Astrocyte of the cerebellum (primary cell): ENCODE measurements at regions not wholly inside any gene's neighbourhood (a gene's known extent, or its start where the extent isn't known, plus 50 kb on each side); places are given as distances from the start of the nearest gene placed in this dataset.

Source experiments
- DNase-seq: peaks from one replicate; pipeline ENCODE4 v3.0.0-alpha.2; 2011; ENCODE audit warnings: low read depth
- H3K4me3 ChIP-seq: 2 replicates; pipeline ENCODE4 v1.5.1; 2011; ENCODE audit warnings: mild to moderate bottlenecking, low read depth, low read length, moderate library complexity
- in situ Hi-C: cut with HindIII; loops from 2 replicates; pipeline ENCODE4 v1.10.0; 2017; ENCODE audit warnings: low sequenced_read_pairs
- TF ChIP-seq, protein P1 (sequence below): IDR thresholded peaks from 2 replicates; pipeline ENCODE4 v1.5.1; 2012; ENCODE audit warnings: low read length, low read depth, moderate library complexity, mild to moderate bottlenecking; ENCODE audit errors: missing control alignments

GRCh38 chr5:133781436-133782225 lies 169.3 kb upstream of the FSTL4 start:
- TF ChIP-seq, protein P1, sequence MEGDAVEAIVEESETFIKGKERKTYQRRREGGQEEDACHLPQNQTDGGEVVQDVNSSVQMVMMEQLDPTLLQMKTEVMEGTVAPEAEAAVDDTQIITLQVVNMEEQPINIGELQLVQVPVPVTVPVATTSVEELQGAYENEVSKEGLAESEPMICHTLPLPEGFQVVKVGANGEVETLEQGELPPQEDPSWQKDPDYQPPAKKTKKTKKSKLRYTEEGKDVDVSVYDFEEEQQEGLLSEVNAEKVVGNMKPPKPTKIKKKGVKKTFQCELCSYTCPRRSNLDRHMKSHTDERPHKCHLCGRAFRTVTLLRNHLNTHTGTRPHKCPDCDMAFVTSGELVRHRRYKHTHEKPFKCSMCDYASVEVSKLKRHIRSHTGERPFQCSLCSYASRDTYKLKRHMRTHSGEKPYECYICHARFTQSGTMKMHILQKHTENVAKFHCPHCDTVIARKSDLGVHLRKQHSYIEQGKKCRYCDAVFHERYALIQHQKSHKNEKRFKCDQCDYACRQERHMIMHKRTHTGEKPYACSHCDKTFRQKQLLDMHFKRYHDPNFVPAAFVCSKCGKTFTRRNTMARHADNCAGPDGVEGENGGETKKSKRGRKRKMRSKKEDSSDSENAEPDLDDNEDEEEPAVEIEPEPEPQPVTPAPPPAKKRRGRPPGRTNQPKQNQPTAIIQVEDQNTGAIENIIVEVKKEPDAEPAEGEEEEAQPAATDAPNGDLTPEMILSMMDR = no peak
- H3K4me3 ChIP-seq = no peak overlapping the region
- in situ Hi-C loops = no loop called here
- no peak for DNase-seq

DNA sequence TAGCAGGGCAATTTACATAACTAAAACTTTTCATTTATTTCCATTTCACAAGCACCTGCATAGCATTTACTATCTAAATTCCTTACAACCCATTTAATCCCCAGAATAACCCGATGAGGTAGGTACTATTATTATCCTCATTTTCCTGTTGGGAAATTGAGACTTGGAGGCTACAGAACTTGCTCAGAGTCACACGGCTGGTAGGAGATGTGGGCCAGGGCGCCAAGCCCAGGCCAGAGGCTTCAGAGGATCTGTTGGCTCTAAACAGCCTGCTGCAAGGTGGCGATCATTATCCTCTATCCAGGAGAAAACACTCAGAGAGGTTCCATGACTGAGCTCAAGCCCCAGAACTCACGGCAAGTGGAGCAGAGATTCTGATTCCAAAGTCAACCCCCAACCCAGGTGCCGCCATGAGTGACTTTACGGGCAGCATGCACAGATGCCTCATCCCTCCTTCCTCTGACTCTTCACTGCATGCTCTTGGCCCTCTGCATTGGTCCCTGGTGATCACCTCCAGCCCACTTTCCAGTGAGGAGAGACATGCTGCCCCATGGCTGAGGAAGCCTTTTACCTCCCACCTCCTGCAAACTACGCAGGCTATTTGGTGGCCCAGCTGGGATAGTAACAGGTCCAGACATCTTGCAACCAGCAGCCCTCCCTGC lies 168.4 kb upstream of the FSTL4 start:
- in situ Hi-C loops = no loop called here
- H3K4me3 ChIP-seq = no peak overlapping the region
- no peak for DNase-seq
- TF ChIP-seq, protein P1 = no peak

DNA sequence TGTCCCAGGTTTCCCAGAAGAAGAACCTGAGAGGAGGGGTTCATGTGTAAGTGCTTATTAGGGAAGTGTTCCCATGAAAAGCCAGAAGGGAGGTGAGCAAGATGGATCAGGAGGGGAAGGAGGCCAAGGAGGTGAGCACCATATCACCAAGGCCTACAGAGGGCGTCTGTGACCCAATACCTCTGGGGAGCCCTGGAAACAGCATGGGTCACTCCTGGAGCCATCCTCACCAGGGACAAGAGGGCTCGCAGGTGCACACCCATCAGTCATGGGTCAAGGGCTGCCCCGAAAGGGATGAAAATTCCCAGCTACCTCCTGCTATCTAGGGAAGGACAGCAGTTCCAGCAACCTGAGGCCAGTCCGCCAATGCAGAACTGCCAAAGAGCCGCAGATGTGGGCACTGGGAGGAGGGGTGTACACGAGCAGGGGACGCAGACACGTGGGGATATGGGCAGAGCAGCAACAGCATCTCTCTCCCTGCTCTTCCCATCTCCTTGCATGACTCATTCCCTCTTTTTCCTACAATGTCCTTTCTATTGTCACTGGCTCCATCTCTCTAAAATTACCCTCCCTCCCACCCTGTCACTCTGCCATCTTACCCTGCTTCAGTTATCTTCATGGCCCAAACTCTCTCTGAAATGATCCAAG lies 167.6 kb upstream of the FSTL4 start:
- H3K4me3 ChIP-seq = no peak overlapping the region
- DNase-seq = no peak
- TF ChIP-seq, protein P1 = no peak
- in situ Hi-C loops = no loop called here

GRCh38 chr5:133778636-133779035 lies 166.3 kb upstream of the FSTL4 start:
- in situ Hi-C loops = no loop called here
- DNase-seq = no peak
- no peak overlapping the region for H3K4me3 ChIP-seq
- TF ChIP-seq, protein P1 = no peak

- in situ Hi-C loops = no loop called here
- TF ChIP-seq, protein P1 = no peak
- H3K4me3 ChIP-seq = no peak overlapping the region
- DNase-seq = no peak
Measured at GRCh38 chr5:133777951-133778350, 165.6 kb upstream of the FSTL4 start.

- DNase-seq = no peak
- in situ Hi-C loops = no loop called here
- no peak overlapping the region for H3K4me3 ChIP-seq
- TF ChIP-seq, protein P1 = no peak
Measured at GRCh38 chr5:133775584-133776304, 163.4 kb upstream of the FSTL4 start.
